Esophagus squamous epithelium (tissue), 4 donors: ENCODE measurements at regions not wholly inside any gene's neighbourhood (a gene's known extent, or its start where the extent isn't known, plus 50 kb on each side); places are given as distances from the start of the nearest gene placed in this dataset.

Experiments used
- CTCF ChIP-seq, 6 experiments: fragments of 450-650 bp in 4 of 6; fragments of 200-600 bp in 2 of 6; sonication (generic) in 2 of 6; IDR thresholded peaks; one replicate each; pipeline ENCODE4 v1.5.1; 2016 to 2019; ENCODE audit warnings: antibody characterized with exemption in 6 of 6, mild to moderate bottlenecking in 4 of 6, moderate library complexity in 4 of 6
- POLR2A ChIP-seq, 4 donors: fragments of 450-650 bp; IDR thresholded peaks; one replicate each; pipeline ENCODE4 v1.6.1; 2017; ENCODE audit warnings: antibody characterized with exemption in 4 of 4, mild to moderate bottlenecking in 4 of 4, moderate library complexity in 3 of 4

GRCh38 chr2:192888109-192888508, 693.4 kb upstream of the TMEFF2 start:
- TF ChIP-seq CTCF (IDR thresholded peaks at IDR 0.05) = no peak
- no peak for TF ChIP-seq POLR2A (IDR thresholded peaks at IDR 0.05)
